Esophagus (tissue), 2 donors: ENCODE measurements at regions not wholly inside any gene's neighbourhood (a gene's known extent, or its start where the extent isn't known, plus 50 kb on each side); places are given as distances from the start of the nearest gene placed in this dataset.

ENCODE experiments used
- H3K27ac ChIP-seq, 2 donors: one replicate each; pipeline ENCODE4 v1.5.1; 2013; ENCODE audit warnings: low read depth in 2 of 2, mild to moderate bottlenecking in 2 of 2, inconsistent platforms in 1 of 2, low read length in 1 of 2, moderate library complexity in 1 of 2
- H3K27me3 ChIP-seq, 2 donors: one replicate each; pipeline ENCODE4 v1.6.1; 2013; ENCODE audit warnings: low read length in 2 of 2, control low read depth in 1 of 2, mild to moderate bottlenecking in 1 of 2; ENCODE audit not compliant: insufficient read depth in 2 of 2, control insufficient read depth in 1 of 2
- H3K36me3 ChIP-seq, 2 donors: one replicate each; pipeline ENCODE4 v1.6.1; 2013; ENCODE audit warnings: low read length in 1 of 2; ENCODE audit not compliant: control insufficient read depth in 2 of 2, insufficient read depth in 2 of 2
- H3K4me1 ChIP-seq, 2 donors: one replicate each; pipeline ENCODE4 v1.6.1; 2013; ENCODE audit warnings: low read length in 1 of 2; ENCODE audit not compliant: control insufficient read depth in 2 of 2, insufficient read depth in 2 of 2
- H3K4me3 ChIP-seq, 2 donors: one replicate each; pipeline ENCODE4 v1.5.1; 2013; ENCODE audit warnings: low read length in 2 of 2, mild to moderate bottlenecking in 2 of 2, low read depth in 1 of 2, moderate library complexity in 1 of 2
- H3K9me3 ChIP-seq, 2 donors: one replicate each; pipeline ENCODE4 v1.6.1; 2013; ENCODE audit warnings: mild to moderate bottlenecking in 2 of 2, low read depth in 1 of 2, low read length in 1 of 2, moderate library complexity in 1 of 2; ENCODE audit not compliant: control insufficient read depth in 2 of 2, insufficient read depth in 1 of 2
- WGBS, 2 donors: extraction: QIAGEN DNeasy Blood & Tissue Kit; methylation state at CpG; one replicate each; pipeline ENCODE4 v1.1.7; 2013; 5-methylcytosine and 5-hydroxymethylcytosine counted together
- donor health status: healthy with polysubstance abuse.
- donor health status: Bipolar disorder and iron deficiency.

DNA sequence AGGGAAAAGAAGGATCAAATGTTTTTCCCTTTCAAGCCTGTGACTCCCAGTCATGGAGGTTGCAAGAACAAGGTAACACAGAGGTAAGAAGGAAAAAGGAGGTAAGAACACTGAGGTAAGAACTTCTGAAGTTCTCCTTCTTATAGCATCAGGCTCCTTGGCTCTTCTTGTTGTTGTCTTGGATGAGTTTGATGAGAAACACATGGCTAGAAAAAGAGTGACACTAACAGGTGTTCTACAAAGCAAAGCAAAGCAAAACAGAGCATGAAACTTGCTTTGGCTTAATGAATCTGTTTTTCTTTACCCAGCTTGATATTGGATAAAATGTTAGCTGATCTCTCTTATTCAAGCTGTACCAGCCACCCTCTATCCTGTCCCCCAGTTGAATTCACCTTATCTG is 231.2 kb upstream of the F9 start:
- Histone ChIP-seq H3K36me3 (no peaks in the 10 kb centered on the region), H3K27me3 (no peaks in the 10 kb centered on the region), H3K4me3 (no peak overlapping the region), H3K9me3 (no peaks in the 10 kb centered on the region), H3K27ac (no peak overlapping the region), H3K4me1 (no peaks in the 10 kb centered on the region)

DNA sequence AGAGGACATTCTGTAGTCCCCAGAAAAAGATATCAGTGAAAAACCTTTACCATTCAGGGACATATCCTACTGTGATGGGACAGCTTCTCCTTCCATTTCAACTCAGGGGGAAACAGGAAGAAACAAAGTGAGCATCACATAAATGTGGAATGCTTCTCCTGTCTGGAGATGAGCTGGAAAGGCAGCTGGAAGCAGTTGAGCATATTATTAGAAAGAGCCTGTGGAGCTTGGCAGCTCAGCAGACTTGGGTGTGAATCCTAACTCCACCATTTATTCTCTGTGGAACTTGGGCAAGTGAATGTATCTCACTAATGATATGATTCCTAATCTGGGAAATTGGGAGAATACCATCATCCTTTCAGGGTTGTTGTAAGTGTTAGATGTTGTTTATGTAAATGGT is 232.1 kb upstream of the F9 start:
- Histone ChIP-seq H3K4me1 (no peaks in the 10 kb centered on the region), H3K27me3 (no peaks in the 10 kb centered on the region), H3K27ac (no peak overlapping the region), H3K36me3 (no peaks in the 10 kb centered on the region), H3K9me3 (no peaks in the 10 kb centered on the region), H3K4me3 (no peak overlapping the region)

DNA sequence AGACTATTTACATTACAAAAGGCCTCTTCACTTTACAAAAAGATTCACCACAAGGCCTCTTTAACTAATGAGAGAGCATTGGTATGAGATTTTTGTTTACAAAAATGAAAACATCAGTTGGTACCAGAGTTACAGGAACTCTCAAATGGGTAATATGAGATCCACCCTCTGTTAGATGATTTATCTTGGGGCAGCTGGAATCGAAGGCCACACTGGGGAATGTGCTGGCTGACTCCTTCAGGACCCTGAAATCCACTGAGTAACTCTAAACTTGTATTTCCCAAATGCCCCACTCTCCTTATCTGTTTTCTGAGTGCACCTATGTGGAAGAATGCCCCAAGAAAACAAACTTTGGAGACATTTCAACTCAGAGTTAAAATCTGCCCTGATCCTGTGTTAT is 232.9 kb upstream of the F9 start:
- H3K4me3 ChIP-seq: no peak overlapping the region
- no peaks in the 10 kb centered on the region for H3K36me3 ChIP-seq
- H3K27me3 ChIP-seq: no peaks in the 10 kb centered on the region
- no peaks in the 10 kb centered on the region for H3K9me3 ChIP-seq
- no peaks in the 10 kb centered on the region for H3K4me1 ChIP-seq
- no peak overlapping the region for H3K27ac ChIP-seq
- WGBS, 2 donors: 30 to 52% methylated on average over 1 of the region's 1 CpG

DNA sequence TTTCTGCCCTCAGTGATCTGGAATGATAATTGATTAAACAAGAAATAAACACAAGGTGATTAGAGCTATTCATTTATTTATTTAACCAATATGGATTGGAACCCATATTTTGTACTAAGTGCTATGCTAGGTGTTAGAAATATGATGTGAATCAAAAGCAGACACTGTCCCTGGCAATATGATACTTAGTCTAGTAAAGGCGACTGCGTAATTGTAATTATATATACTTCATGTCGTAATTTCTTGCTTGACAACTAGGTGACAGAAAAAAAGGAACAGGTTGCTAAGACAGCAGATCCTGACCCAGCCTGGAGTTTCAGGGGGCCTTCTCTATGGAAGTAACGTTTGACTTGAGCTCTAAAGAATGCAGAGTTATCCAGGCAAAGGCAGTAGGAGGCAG is 236.5 kb upstream of the F9 start:
- no peaks in the 10 kb centered on the region for H3K4me1 ChIP-seq
- H3K27ac ChIP-seq: no peak overlapping the region
- no peak overlapping the region for H3K4me3 ChIP-seq
- no peaks in the 10 kb centered on the region for H3K36me3 ChIP-seq
- H3K9me3 ChIP-seq: no peaks in the 10 kb centered on the region
- 75 to 86% methylated on average over 4 of the region's 4 CpGs for WGBS, 2 donors
- H3K27me3 ChIP-seq: peaks cover 0 to 3% of the 10 kb centered on the region in 2 donors

DNA sequence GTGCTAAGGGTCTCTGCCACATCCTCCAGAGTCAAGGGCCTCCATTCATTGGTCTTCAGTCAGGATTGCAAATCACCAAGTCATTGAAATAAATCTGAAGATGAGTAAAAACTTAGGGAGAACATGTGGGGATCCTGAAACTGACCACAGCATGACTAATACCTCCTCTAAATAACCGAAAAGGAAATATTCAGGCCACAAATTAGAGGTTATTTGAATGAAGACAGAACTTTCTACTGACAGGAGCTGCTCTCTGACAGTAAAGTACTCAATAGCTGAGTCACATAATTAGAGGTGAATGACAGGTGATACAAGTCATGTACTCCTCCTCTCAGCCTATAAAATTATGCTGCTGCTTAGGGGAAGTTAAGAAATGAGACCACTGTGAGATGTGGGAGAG is 240.2 kb upstream of the F9 start:
- 31 to 83% methylated on average over 1 of the region's 1 CpG for WGBS, 2 donors
- Histone ChIP-seq H3K9me3 (no peaks in the 10 kb centered on the region), H3K4me1 (no peaks in the 10 kb centered on the region), H3K27ac (no peak overlapping the region), H3K27me3 (peaks cover 0 to 4% of the 10 kb centered on the region in 2 donors), H3K36me3 (no peaks in the 10 kb centered on the region), H3K4me3 (no peak overlapping the region)

DNA sequence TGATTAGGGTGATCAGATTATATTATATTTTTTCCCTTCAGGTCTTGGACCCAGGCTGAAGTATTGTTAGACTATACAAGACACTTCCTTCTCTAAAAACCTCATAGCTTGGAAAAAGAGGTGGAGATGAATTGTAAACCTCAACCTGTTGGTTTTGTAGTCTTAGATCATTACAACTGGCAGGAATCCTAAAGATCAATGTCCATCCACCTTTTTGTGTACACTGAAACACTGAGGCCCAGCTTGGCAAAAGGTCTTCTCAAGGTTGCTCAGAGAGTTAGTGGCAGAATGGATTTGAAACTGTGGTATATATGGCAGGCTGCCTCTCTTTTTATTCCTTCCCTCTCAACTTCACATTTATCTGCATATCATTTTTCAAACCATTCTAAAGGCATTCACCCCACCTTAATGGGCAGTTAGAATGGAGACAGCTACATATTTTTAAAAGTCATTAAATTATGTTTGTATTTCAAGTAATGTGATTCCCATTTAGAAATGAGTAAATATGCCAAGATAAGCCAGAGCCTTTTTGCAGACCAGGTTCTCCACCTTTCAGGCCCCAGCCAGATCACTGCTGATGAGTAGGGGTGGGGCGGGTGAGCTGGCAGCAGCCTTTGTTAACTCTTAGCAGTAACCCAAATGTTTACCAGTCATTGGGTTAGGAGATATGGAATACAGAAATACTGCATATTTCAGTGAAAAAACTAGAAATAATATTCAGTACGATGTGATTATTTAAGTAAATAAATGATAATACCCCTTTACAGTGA is 243.2 kb upstream of the F9 start:
- Histone ChIP-seq H3K4me3 (no peak overlapping the region), H3K36me3 (no peaks in the 10 kb centered on the region), H3K4me1 (no peaks in the 10 kb centered on the region), H3K27me3 (peaks cover 0 to 4% of the 10 kb centered on the region in 2 donors), H3K9me3 (no peaks in the 10 kb centered on the region), H3K27ac (no peak overlapping the region)
- WGBS, 2 donors: 52 to 80% methylated on average over 2 of the region's 2 CpGs

DNA sequence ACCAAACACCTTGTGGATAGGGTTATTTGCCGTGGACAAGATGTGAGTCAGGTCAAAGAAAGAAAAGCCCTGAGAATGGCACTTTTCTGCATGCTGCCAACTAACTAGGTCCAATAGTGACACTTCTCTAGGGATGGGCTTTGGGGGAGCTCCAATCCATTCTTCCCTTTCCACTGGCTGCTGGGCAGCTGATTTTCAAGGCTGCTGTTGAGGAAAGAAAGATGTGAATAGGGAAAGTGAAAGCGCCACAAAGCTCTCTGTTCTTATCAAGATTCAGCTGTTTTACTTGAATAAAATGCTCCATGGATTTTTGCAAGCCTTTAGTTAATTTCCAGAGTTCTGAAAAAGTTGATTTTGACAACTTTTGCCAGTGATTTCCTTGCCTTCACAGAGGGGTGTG is 244.2 kb upstream of the F9 start:
- no peak overlapping the region for H3K4me3 ChIP-seq
- 86 to 90% methylated on average over 2 of the region's 2 CpGs for WGBS, 2 donors
- peaks cover 0 to 4% of the 10 kb centered on the region in 2 donors for H3K27me3 ChIP-seq
- H3K27ac ChIP-seq: no peak overlapping the region
- no peaks in the 10 kb centered on the region for H3K4me1 ChIP-seq
- no peaks in the 10 kb centered on the region for H3K9me3 ChIP-seq
- H3K36me3 ChIP-seq: no peaks in the 10 kb centered on the region

DNA sequence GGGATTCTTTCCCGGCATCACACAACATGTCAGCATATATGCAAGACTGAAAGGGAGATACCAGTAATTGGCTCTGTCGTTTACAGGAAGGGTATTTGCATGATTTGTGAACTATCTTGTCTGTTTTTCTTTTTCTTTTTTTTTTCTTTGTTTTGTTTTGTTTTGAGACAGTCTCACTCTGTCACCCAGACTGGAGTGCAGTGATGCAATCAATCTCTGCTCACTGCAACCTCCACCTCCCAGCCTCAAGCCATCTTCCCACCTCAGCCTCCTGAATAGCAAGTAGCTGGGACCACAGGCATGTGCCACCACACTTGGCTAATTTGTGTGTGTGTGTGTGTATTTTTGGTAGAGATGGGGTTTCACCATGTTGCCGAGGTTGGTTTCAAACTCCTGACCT is 262.7 kb upstream of the F9 start:
- WGBS, 2 donors: 79 to 84% methylated on average over 3 of the region's 3 CpGs
- Histone ChIP-seq H3K9me3 (no peaks in the 10 kb centered on the region), H3K4me1 (no peaks in the 10 kb centered on the region), H3K36me3 (no peaks in the 10 kb centered on the region), H3K27ac (no peak overlapping the region), H3K4me3 (no peak overlapping the region), H3K27me3 (no peaks in the 10 kb centered on the region)

DNA sequence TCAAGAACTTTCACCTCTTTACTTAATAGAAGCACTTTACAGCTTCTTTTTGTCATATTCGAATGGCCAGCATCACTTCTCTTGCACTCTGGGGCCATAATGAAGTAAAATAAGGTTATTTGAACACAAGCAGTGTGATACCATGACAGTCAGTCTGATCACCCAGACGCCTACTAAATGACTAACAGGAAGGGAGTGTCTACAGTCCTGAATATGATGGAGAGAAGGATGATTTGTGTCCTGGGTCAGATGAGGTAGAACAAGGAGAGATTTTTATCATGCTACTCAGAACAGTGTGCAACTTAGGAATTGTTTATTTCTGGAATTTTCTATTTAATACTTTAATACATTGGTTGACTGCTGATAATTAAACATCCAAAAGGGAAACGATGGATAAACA is 284.2 kb upstream of the F9 start:
- no peaks in the 10 kb centered on the region for H3K27me3 ChIP-seq

DNA sequence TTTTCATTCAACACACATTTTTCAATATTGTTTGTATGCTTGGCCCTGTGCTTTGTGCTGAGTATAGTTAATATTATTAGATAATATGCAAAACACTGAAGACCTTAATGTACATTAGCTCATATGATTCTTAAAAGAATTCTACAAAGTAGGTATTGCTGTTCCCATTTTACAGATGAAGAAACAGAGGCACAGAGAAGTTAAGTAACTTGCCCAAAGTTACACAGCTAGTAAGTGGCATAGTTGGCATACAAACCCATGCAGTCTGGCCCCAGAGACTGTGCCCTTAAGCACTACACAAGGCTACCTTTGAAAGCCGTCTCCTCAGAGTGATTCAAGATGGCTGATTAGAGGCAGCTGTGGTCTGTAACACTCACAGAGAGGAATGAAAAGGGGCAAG is 293.4 kb upstream of the F9 start:
- no peaks in the 10 kb centered on the region for H3K9me3 ChIP-seq
- no peaks in the 10 kb centered on the region for H3K4me1 ChIP-seq
- WGBS, 2 donors: 64 to 78% methylated on average over 1 of the region's 1 CpG
- no peaks in the 10 kb centered on the region for H3K36me3 ChIP-seq
- H3K27me3 ChIP-seq: no peaks in the 10 kb centered on the region
- no peak overlapping the region for H3K27ac ChIP-seq
- no peak overlapping the region for H3K4me3 ChIP-seq

More for the DNA sequence above, 284.2 kb upstream of the F9 start:
- Histone ChIP-seq H3K4me1 (no peaks in the 10 kb centered on the region), H3K9me3 (no peaks in the 10 kb centered on the region), H3K4me3 (no peak overlapping the region), H3K36me3 (no peaks in the 10 kb centered on the region), H3K27ac (no peak overlapping the region)
- WGBS, 2 donors: 55 to 70% methylated on average over 3 of the region's 3 CpGs
